SU-DHL-6 (cell line): ENCODE measurements at regions not wholly inside any gene's neighbourhood (a gene's known extent, or its start where the extent isn't known, plus 50 kb on each side); places are given as distances from the start of the nearest gene placed in this dataset.
"Not testable (repeated sequence)": the region's sequence is repeated elsewhere in the genome, so short reads cannot be mapped to it uniquely, and the experiment has no call there.

Source experiments
- H2AFZ ChIP-seq: fragments of 200-600 bp; sonication (generic); 2 replicates; pipeline ENCODE4 v1.6.1; 2014; ENCODE audit warnings: low read depth, mild to moderate bottlenecking, moderate library complexity, mixed read lengths, antibody characterized with exemption, low read length; ENCODE audit not compliant: severe bottlenecking
- H3F3A ChIP-seq: fragments of 200-600 bp; shearing (Covaris generic); 2 replicates; pipeline ENCODE4 v1.6.0; 2016; ENCODE audit warnings: antibody characterized with exemption, mild to moderate bottlenecking; ENCODE audit not compliant: insufficient read depth
- H3K27ac ChIP-seq: fragments of 200-600 bp; sonication (generic); 2 replicates; pipeline ENCODE4 v1.5.1; 2016; ENCODE audit warnings: low read depth, mild to moderate bottlenecking, low read length, moderate library complexity, mixed read lengths
- H3K27me3 ChIP-seq: fragments of 200-600 bp; sonication (generic), shearing (Covaris generic); 2 replicates; pipeline ENCODE4 v1.6.0; 2014; ENCODE audit warnings: mild to moderate bottlenecking, low read length
- H3K36me3 ChIP-seq: fragments of 200-600 bp; sonication (generic); 2 replicates; pipeline ENCODE4 v1.6.1; 2014; ENCODE audit warnings: mild to moderate bottlenecking, low read length, mixed read lengths
- H3K4me2 ChIP-seq: fragments of 300-600, 200-600 bp; shearing (Covaris generic), sonication (generic); 2 replicates; pipeline ENCODE4 v1.6.0; 2014; ENCODE audit warnings: low read length, low read depth, mild to moderate bottlenecking; ENCODE audit not compliant: poor library complexity, severe bottlenecking
- H3K4me3 ChIP-seq: fragments of 200-600 bp; sonication (generic); 2 replicates; pipeline ENCODE4 v1.5.1; 2014; ENCODE audit warnings: antibody characterized with exemption, low read length, mild to moderate bottlenecking, mixed read lengths; ENCODE audit not compliant: insufficient read depth, poor library complexity, severe bottlenecking
- H3K79me2 ChIP-seq: fragments of 200-600 bp; sonication (generic); 2 replicates; pipeline ENCODE4 v1.6.1; 2014; ENCODE audit warnings: mild to moderate bottlenecking, low read length, moderate library complexity; ENCODE audit not compliant: insufficient read depth
- H3K9ac ChIP-seq: fragments of 200-600 bp; sonication (generic); 2 replicates; pipeline ENCODE4 v1.7.0; 2014; ENCODE audit warnings: mild to moderate bottlenecking, low read length
- H3K9me2 ChIP-seq: fragments of 200-600 bp; sonication (generic); replicated peaks from 2 replicates; pipeline ENCODE4 v1.6.1; 2014; ENCODE audit warnings: low read length; ENCODE audit not compliant: insufficient read depth
- H3K9me3 ChIP-seq: fragments of 200-600 bp; sonication (generic); 2 replicates; pipeline ENCODE4 v1.6.1; 2014; ENCODE audit warnings: low read length, mixed read lengths; ENCODE audit not compliant: insufficient read depth
- H4K20me1 ChIP-seq: fragments of 200-600 bp; sonication (generic); 2 replicates; pipeline ENCODE4 v1.6.1; 2014; ENCODE audit warnings: low read depth, mild to moderate bottlenecking, antibody characterized with exemption, low read length, moderate library complexity, mixed read lengths
- CTCF ChIP-seq: fragments of 200-600 bp; sonication (generic); IDR thresholded peaks from one replicate; pipeline ENCODE4 v1.5.1; 2017; ENCODE audit warnings: antibody characterized with exemption, mild to moderate bottlenecking, low read length, moderate library complexity; ENCODE audit not compliant: insufficient read depth, poor library complexity, severe bottlenecking
- EZH2phosphoT487 ChIP-seq: fragments of 200-600 bp; sonication (generic), shearing (Covaris generic); conservative IDR thresholded peaks from 2 replicates; pipeline ENCODE4 v1.6.1; 2018; ENCODE audit warnings: mild to moderate bottlenecking, antibody characterized with exemption, low read length, moderate library complexity, mixed read lengths

GRCh38 chrX:22589845-22590244, 317.1 kb downstream of the CBLL2 start:
- Histone ChIP-seq H2AFZ (no peak overlapping the region), H3K79me2 (no peaks in the 10 kb centered on the region), H3K27me3 (no peaks in the 10 kb centered on the region), H3K36me3 (no peaks in the 10 kb centered on the region), H3K4me2 (no peak overlapping the region), H3K9me2 (no peaks in the 10 kb centered on the region), H3F3A (no peaks in the 10 kb centered on the region), H3K4me3 (no peak overlapping the region), H4K20me1 (no peaks in the 10 kb centered on the region), H3K9me3 (no peaks in the 10 kb centered on the region), H3K27ac (no peak overlapping the region), H3K9ac (no peak overlapping the region)
- TF ChIP-seq EZH2phosphoT487 (no peak), CTCF (no peak)

DNA sequence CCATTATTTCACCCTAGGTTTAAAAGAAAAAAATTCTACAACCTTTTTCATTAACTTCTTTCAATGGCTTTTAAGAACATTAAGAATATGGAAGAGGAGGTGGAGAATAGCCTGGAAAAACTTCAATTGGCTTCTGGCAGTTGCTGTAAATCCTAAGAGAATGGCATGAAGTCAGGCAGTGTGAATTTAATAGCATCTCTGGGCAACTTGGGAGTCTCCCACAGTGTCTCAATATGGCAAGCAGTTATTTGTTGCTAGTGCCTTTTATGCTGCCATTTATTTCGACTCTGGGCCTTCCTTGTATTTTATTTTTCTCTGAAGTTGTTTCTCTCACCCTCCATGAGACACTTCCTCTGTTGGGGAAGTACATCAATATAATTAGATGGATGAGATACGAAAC, 322.1 kb downstream of the CBLL2 start:
- H3K79me2 ChIP-seq: no peaks in the 10 kb centered on the region
- H3K9ac ChIP-seq: no peak overlapping the region
- no peaks in the 10 kb centered on the region for H3K9me3 ChIP-seq
- H3K36me3 ChIP-seq: no peaks in the 10 kb centered on the region
- H3K27me3 ChIP-seq: no peaks in the 10 kb centered on the region
- no peak overlapping the region for H3K4me3 ChIP-seq
- H3K27ac ChIP-seq: no peak overlapping the region
- no peak overlapping the region for H2AFZ ChIP-seq
- TF ChIP-seq EZH2phosphoT487 (no peak), CTCF (no peak)
- no peak overlapping the region for H3K4me2 ChIP-seq
- H4K20me1 ChIP-seq: no peaks in the 10 kb centered on the region
- no peaks in the 10 kb centered on the region for H3F3A ChIP-seq
- no peaks in the 10 kb centered on the region for H3K9me2 ChIP-seq

DNA sequence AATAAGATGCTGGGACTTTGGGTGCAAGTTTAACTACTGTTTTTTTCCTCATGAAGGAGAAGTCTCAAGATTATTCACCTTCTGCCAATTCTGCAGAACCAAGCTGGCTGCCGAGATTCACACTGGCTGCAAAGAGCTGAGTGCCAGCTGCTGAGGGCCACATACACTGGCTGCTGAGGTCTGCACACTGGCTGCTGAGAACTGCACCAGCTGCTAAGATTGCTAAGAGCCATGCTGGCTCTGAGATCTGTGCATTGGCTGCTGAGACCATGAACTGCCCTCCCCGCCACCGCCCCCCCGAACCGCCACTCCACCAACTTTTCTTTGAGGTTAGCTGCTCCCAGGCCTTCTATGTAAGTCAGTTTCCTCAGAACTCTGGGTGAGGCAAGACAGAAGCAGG, 330.3 kb downstream of the CBLL2 start:
- Histone ChIP-seq H4K20me1 (no peaks in the 10 kb centered on the region), H3F3A (no peaks in the 10 kb centered on the region), H3K27me3 (no peaks in the 10 kb centered on the region), H3K9me2 (no peaks in the 10 kb centered on the region), H3K4me3 (no peak overlapping the region), H3K36me3 (no peaks in the 10 kb centered on the region), H3K9ac (no peak overlapping the region), H2AFZ (no peak overlapping the region), H3K27ac (no peak overlapping the region), H3K79me2 (no peaks in the 10 kb centered on the region), H3K9me3 (no peaks in the 10 kb centered on the region), H3K4me2 (no peak overlapping the region)
- TF ChIP-seq EZH2phosphoT487 (no peak), CTCF (no peak)

- H3K27me3 ChIP-seq, H3K4me2 ChIP-seq, H3K36me3 ChIP-seq, H2AFZ ChIP-seq, H3K27ac ChIP-seq, H3F3A ChIP-seq, H3K79me2 ChIP-seq, H3K9me3 ChIP-seq, H3K4me3 ChIP-seq, H3K9me2 ChIP-seq, H3K9ac ChIP-seq, H4K20me1 ChIP-seq: not testable (repeated sequence)
These were observed 336.7 kb downstream of the CBLL2 start for GRCh38 chrX:22609452-22609851.
